ENCODE measurements at regions not wholly inside any gene's neighbourhood (a gene's known extent, or its start where the extent isn't known, plus 50 kb on each side); places are given as distances from the start of the nearest gene placed in this dataset.

- TF ChIP-seq CTCF (IDR thresholded peaks at IDR 0.05; ENCODE audit: insufficient read depth, low read length, poor library complexity, severe bottlenecking) (no peak), EZH2phosphoT487 (conservative IDR thresholded peaks at IDR 0.05; ENCODE audit: low read length) (no peak)
These were observed 677.3 kb upstream of the PCDH20 start for GRCh38 chr13:62092949-62093348.

Data from SU-DHL-6 (cell line).